OCI-M1 (cell line): ENCODE measurements at regions not wholly inside any gene's neighbourhood (a gene's known extent, or its start where the extent isn't known, plus 50 kb on each side); places are given as distances from the start of the nearest gene placed in this dataset.
"Not testable (repeated sequence)": the region's sequence is repeated elsewhere in the genome, so short reads cannot be mapped to it uniquely, and the experiment has no call there.

Experiments
- DNase-seq: peaks from one replicate; lab custom pipeline; 2025; lab: John Stamatoyannopoulos, UW

- no peak for DNase-seq
Measured at GRCh38 chr6:98036344-98036923, 753.4 kb upstream of the MMS22L start.

GRCh38 chr6:98037571-98037970 is 754.6 kb upstream of the MMS22L start:
- DNase-seq, result no peak

GRCh38 chr6:98039443-98039842 is 756.4 kb upstream of the MMS22L start:
- no peak for DNase-seq

- peak; percentile 64 for DNase-seq
Measured at GRCh38 chr6:98039904-98040607, 757.0 kb upstream of the MMS22L start.

GRCh38 chr6:98041056-98041455 is 758.0 kb upstream of the MMS22L start:
- no peak for DNase-seq

- peak; percentile 66 for DNase-seq
Measured at GRCh38 chr6:98041921-98042320, 758.9 kb upstream of the MMS22L start.

- no peak for DNase-seq
Measured at GRCh38 chr6:98044151-98044561, 761.1 kb upstream of the MMS22L start.

GRCh38 chr6:98044791-98045470 is 761.9 kb upstream of the MMS22L start:
- DNase-seq, result peak; percentile 23

- no peak for DNase-seq
Measured at GRCh38 chr6:98047164-98047563, 764.1 kb upstream of the MMS22L start.

- DNase-seq, result no peak
Measured at GRCh38 chr6:98047871-98048270, 764.9 kb upstream of the MMS22L start.

GRCh38 chr6:98054453-98054852 is 771.4 kb upstream of the MMS22L start:
- peak; percentile 45 for DNase-seq

GRCh38 chr6:98056955-98057354 is 773.9 kb upstream of the MMS22L start:
- no peak for DNase-seq

GRCh38 chr6:98067375-98067774 is 767.0 kb upstream of the POU3F2 start:
- no peak for DNase-seq

GRCh38 chr6:98088537-98088936 is 745.8 kb upstream of the POU3F2 start:
- not testable (repeated sequence) for DNase-seq

GRCh38 chr6:98092331-98092730 is 742.0 kb upstream of the POU3F2 start:
- no peak for DNase-seq

GRCh38 chr6:98094696-98095095 is 739.7 kb upstream of the POU3F2 start:
- DNase-seq, result no peak

GRCh38 chr6:98107801-98108200 is 726.6 kb upstream of the POU3F2 start:
- DNase-seq, result no peak

GRCh38 chr6:98116455-98116854 is 717.9 kb upstream of the POU3F2 start:
- DNase-seq, result no peak

GRCh38 chr6:98117068-98117467 is 717.3 kb upstream of the POU3F2 start:
- no peak for DNase-seq

- DNase-seq, result no peak
Measured at GRCh38 chr6:98118397-98119045, 715.9 kb upstream of the POU3F2 start.

- DNase-seq, result no peak
Measured at GRCh38 chr6:98124171-98124570, 710.2 kb upstream of the POU3F2 start.

- no peak for DNase-seq
Measured at GRCh38 chr6:98131290-98131990, 702.9 kb upstream of the POU3F2 start.
